H1 (cell line): ENCODE measurements at regions not wholly inside any gene's neighbourhood (a gene's known extent, or its start where the extent isn't known, plus 50 kb on each side); places are given as distances from the start of the nearest gene placed in this dataset.

Experiments used
- CTCF ChIA-PET: fragments of 300-600 bp; sonication (Branson Sonifier 250); formaldehyde crosslinking; loops from one replicate; lab custom pipeline; 2021; ENCODE audit not compliant: partially characterized antibody; lab: Charles Lee
- POLR2A ChIA-PET: fragments of 300-600 bp; sonication (Branson Sonifier 250); formaldehyde crosslinking; loops from one replicate; lab custom pipeline; 2021; ENCODE audit warnings: inconsistent platforms; ENCODE audit not compliant: partially characterized antibody; lab: Charles Lee
- DNase-seq, 2 experiments: peaks; one replicate each; pipeline versions ENCODE4 v3.0.0 to v3.0.0-alpha.2; 2010 to 2022; ENCODE audit warnings: low spot score in 2 of 2, low read depth in 1 of 2, mixed read lengths in 1 of 2
- FAIRE-seq: peaks from 2 replicates; lab custom pipeline; 2011; peaks lifted over from hg19 to GRCh38; lab: Jason Lieb, UNC
- H2AFZ ChIP-seq: 2 replicates; pipeline ENCODE4 v1.8.1; 2012; ENCODE audit warnings: low read length, inconsistent platforms
- H2AK5ac ChIP-seq: 2 replicates; pipeline ENCODE4 v1.6.1; 2013; ENCODE audit warnings: low read depth, low read length
- H2BK120ac ChIP-seq: replicated peaks from 2 replicates; pipeline ENCODE3; 2013; ENCODE audit warnings: low read depth, low read length, inconsistent platforms
- H2BK12ac ChIP-seq: 2 replicates; pipeline ENCODE4 v1.6.1; 2013; ENCODE audit warnings: low read depth, low read length
- H2BK15ac ChIP-seq: 2 replicates; pipeline ENCODE4 v1.6.1; 2013; ENCODE audit warnings: low read length
- H2BK20ac ChIP-seq: 2 replicates; pipeline ENCODE4 v1.6.1; 2013; ENCODE audit warnings: low read length
- H2BK5ac ChIP-seq: 2 replicates; pipeline ENCODE4 v1.6.1; 2013; ENCODE audit warnings: low read depth, low read length
- H3K14ac ChIP-seq: 2 replicates; pipeline ENCODE4 v1.6.1; 2013; ENCODE audit warnings: inconsistent platforms; ENCODE audit not compliant: insufficient read length
- H3K18ac ChIP-seq: 2 replicates; pipeline ENCODE4 v1.6.1; 2013; ENCODE audit warnings: low read length; ENCODE audit errors: extremely low read depth
- H3K23ac ChIP-seq: 2 replicates; pipeline ENCODE4 v1.6.1; 2013; ENCODE audit warnings: inconsistent platforms; ENCODE audit not compliant: insufficient read length
- H3K23me2 ChIP-seq: 2 replicates; pipeline ENCODE4 v1.6.1; 2013; ENCODE audit warnings: low read depth, low read length
- H3K27ac ChIP-seq: 2 replicates; pipeline ENCODE4 v1.6.1; 2011; ENCODE audit warnings: low read depth, low read length, inconsistent platforms
- H3K27me3 ChIP-seq, 4 experiments: replicated peaks in 1 of 4; 1 replicate in 1 of 4; 2 replicates in 3 of 4; pipeline versions ENCODE4 v1.6.1 to v1.8.1; 2011 to 2013; ENCODE audit warnings: low read length in 3 of 4, mild to moderate bottlenecking in 3 of 4, inconsistent platforms in 2 of 4, mixed read lengths in 2 of 4, moderate library complexity in 1 of 4; ENCODE audit not compliant: control insufficient read depth in 3 of 4, insufficient read depth in 3 of 4; ENCODE audit errors: extremely low read depth in 1 of 4
- H3K36me3 ChIP-seq, 4 experiments: 2 replicates each; pipeline versions ENCODE4 v1.6.1 to v1.8.1; 2011 to 2013; ENCODE audit warnings: mild to moderate bottlenecking in 4 of 4, low read length in 3 of 4, moderate library complexity in 2 of 4, control low read depth in 1 of 4, inconsistent platforms in 1 of 4; ENCODE audit not compliant: insufficient read depth in 4 of 4, control insufficient read depth in 2 of 4
- H3K4ac ChIP-seq: replicated peaks from 2 replicates; pipeline ENCODE3; 2013; ENCODE audit warnings: low read length, low read depth, mixed read lengths, inconsistent platforms; ENCODE audit not compliant: insufficient read length
- H3K4me1 ChIP-seq, 4 experiments: replicated peaks in 1 of 4; 1 replicate in 1 of 4; 2 replicates in 3 of 4; pipeline versions ENCODE4 v1.6.1 to v1.8.1; 2011 to 2013; ENCODE audit warnings: low read length in 3 of 4, inconsistent platforms in 2 of 4, mixed read lengths in 1 of 4; ENCODE audit not compliant: insufficient read depth in 4 of 4, control insufficient read depth in 3 of 4
- H3K4me2 ChIP-seq, 2 experiments: 2 replicates each; pipeline versions ENCODE4 v1.6.1 to v1.8.1; 2011 to 2013; ENCODE audit warnings: low read depth in 2 of 2, low read length in 2 of 2, control low read depth in 1 of 2, inconsistent platforms in 1 of 2, mild to moderate bottlenecking in 1 of 2; ENCODE audit not compliant: insufficient read depth in 1 of 2
- H3K4me3 ChIP-seq, 4 experiments: fragments of 200-600, 300-600 bp in 1 of 4; sonication (generic), shearing (Covaris generic), sonication (Bioruptor Twin) in 1 of 4; 2 replicates each; pipeline versions ENCODE4 v1.5.1 to v1.8.1; 2011 to 2016; ENCODE audit warnings: low read length in 4 of 4, low read depth in 3 of 4, control low read depth in 2 of 4, inconsistent platforms in 2 of 4, mild to moderate bottlenecking in 2 of 4, mixed read lengths in 1 of 4, moderate library complexity in 1 of 4; ENCODE audit not compliant: insufficient read depth in 2 of 4; ENCODE audit errors: extremely low read depth in 1 of 4
- H3K56ac ChIP-seq: replicated peaks from 2 replicates; pipeline ENCODE3; 2013; ENCODE audit warnings: low read depth, mild to moderate bottlenecking, mixed read lengths, low read length, inconsistent platforms; ENCODE audit not compliant: insufficient read length
- H3K79me1 ChIP-seq: 2 replicates; pipeline ENCODE4 v1.6.1; 2013; ENCODE audit warnings: low read depth, low read length, control low read depth
- H3K79me2 ChIP-seq, 2 experiments: 2 replicates each; pipeline versions ENCODE4 v1.6.1 to v1.8.1; 2012 to 2013; ENCODE audit warnings: low read length in 2 of 2, mild to moderate bottlenecking in 2 of 2, inconsistent platforms in 1 of 2; ENCODE audit not compliant: insufficient read depth in 2 of 2, control insufficient read depth in 1 of 2
- H3K9ac ChIP-seq, 4 experiments: replicated peaks in 1 of 4; 1 replicate in 1 of 4; 2 replicates in 3 of 4; pipeline versions ENCODE4 v1.6.1 to v1.8.1; 2011 to 2013; ENCODE audit warnings: low read depth in 3 of 4, low read length in 3 of 4, control low read depth in 2 of 4, mild to moderate bottlenecking in 2 of 4, moderate library complexity in 2 of 4, inconsistent platforms in 1 of 4; ENCODE audit errors: extremely low read depth in 1 of 4
- H3K9me3 ChIP-seq, 2 experiments: 2 replicates each; pipeline versions ENCODE4 v1.6.1 to v1.8.1; 2012 to 2013; ENCODE audit warnings: mild to moderate bottlenecking in 2 of 2, moderate library complexity in 2 of 2, control low read depth in 1 of 2, inconsistent platforms in 1 of 2, low read depth in 1 of 2, low read length in 1 of 2, mixed read lengths in 1 of 2; ENCODE audit not compliant: insufficient read depth in 2 of 2
- H4K20me1 ChIP-seq, 2 experiments: replicated peaks in 1 of 2; 2 replicates each; pipeline versions ENCODE3 to v1.8.1; 2011 to 2013; ENCODE audit warnings: inconsistent platforms in 2 of 2, low read length in 2 of 2, mild to moderate bottlenecking in 1 of 2; ENCODE audit not compliant: insufficient read depth in 2 of 2, control insufficient read depth in 1 of 2
- H4K5ac ChIP-seq: 2 replicates; pipeline ENCODE4 v1.6.1; 2013; ENCODE audit warnings: low read length, low read depth, mixed read lengths, inconsistent platforms; ENCODE audit not compliant: insufficient read length
- H4K8ac ChIP-seq: 2 replicates; pipeline ENCODE4 v1.8.0; 2013; ENCODE audit warnings: mild to moderate bottlenecking, moderate library complexity, low read length, inconsistent platforms; ENCODE audit not compliant: insufficient read depth; ENCODE audit errors: extremely low read depth
- H4K91ac ChIP-seq: replicated peaks from 2 replicates; pipeline ENCODE3; 2013; ENCODE audit warnings: low read length, mixed read lengths, inconsistent platforms; ENCODE audit not compliant: insufficient read length
- CHD1 ChIP-seq: IDR thresholded peaks from 2 replicates; pipeline ENCODE4 v1.6.1; 2012; ENCODE audit warnings: low read depth, low read length, improper control_type of control experiment
- EP300 ChIP-seq, 2 experiments: IDR thresholded peaks; 1 replicate in 1 of 2; 2 replicates in 1 of 2; pipeline ENCODE4 v1.6.1; 2011 to 2012; ENCODE audit warnings: low read depth in 2 of 2, low read length in 2 of 2, mild to moderate bottlenecking in 2 of 2, borderline replicate concordance in 1 of 2, inconsistent platforms in 1 of 2, moderate library complexity in 1 of 2
- FOSL1 ChIP-seq: IDR thresholded peaks from 2 replicates; pipeline ENCODE4 v1.6.1; 2011; ENCODE audit warnings: mild to moderate bottlenecking, low read depth, low read length, moderate library complexity; ENCODE audit not compliant: insufficient read depth
- GABPA ChIP-seq: IDR thresholded peaks from 2 replicates; pipeline ENCODE4 v1.6.1; 2011; ENCODE audit warnings: mild to moderate bottlenecking, low read length, moderate library complexity, borderline replicate concordance; ENCODE audit not compliant: insufficient read depth
- KDM4A ChIP-seq: IDR thresholded peaks from one replicate; pipeline ENCODE4 v1.7.1; 2012; ENCODE audit warnings: low read depth, mild to moderate bottlenecking, moderate library complexity, low read length, inconsistent platforms; ENCODE audit not compliant: severe bottlenecking
- PHF8 ChIP-seq: fragments of 200-600 bp; sonication (generic); conservative IDR thresholded peaks from 2 replicates; pipeline ENCODE4 v1.7.1; 2012; ENCODE audit warnings: low read depth, mild to moderate bottlenecking, inconsistent platforms, low read length, moderate library complexity
- SIN3A ChIP-seq, 2 experiments: IDR thresholded peaks in 1 of 2; conservative IDR thresholded peaks in 1 of 2; 2 replicates each; pipeline ENCODE4 v1.6.1; 2011 to 2012; ENCODE audit warnings: low read length in 2 of 2, improper control_type of control experiment in 1 of 2, low read depth in 1 of 2, mild to moderate bottlenecking in 1 of 2
- SP4 ChIP-seq: IDR thresholded peaks from 2 replicates; pipeline ENCODE4 v1.6.1; 2012; ENCODE audit warnings: low read length, inconsistent platforms
- ZNF274 ChIP-seq: IDR thresholded peaks from 2 replicates; pipeline ENCODE4 v1.7.0; 2012; ENCODE audit warnings: low read length, borderline replicate concordance; ENCODE audit errors: extremely low read depth
- WGBS, 2 experiments: shearing (Covaris generic) in 1 of 2; methylation state at CpG; one replicate each; pipeline versions ENCODE4 v1.1.6 to v1.1.7; 2013 to 2015; ENCODE audit warnings: low lambda C conversion rate in 2 of 2, mixed read lengths in 2 of 2, inconsistent platforms in 1 of 2, low coverage in 1 of 2, missing lambda C conversion rate in 1 of 2; ENCODE audit not compliant: insufficient replicate concordance in 2 of 2, insufficient coverage in 1 of 2, insufficient read length in 1 of 2; ENCODE audit errors: extremely low coverage in 1 of 2, missing lambda C conversion rate in 1 of 2; 5-methylcytosine and 5-hydroxymethylcytosine counted together
- TF ChIP-seq, protein P1 (sequence below): IDR thresholded peaks from 2 replicates; pipeline ENCODE4 v1.6.1; 2012; ENCODE audit warnings: inconsistent platforms
- TF ChIP-seq, protein P2 (sequence below): IDR thresholded peaks from 2 replicates; pipeline ENCODE4 v1.6.1; 2012; ENCODE audit warnings: low read length, inconsistent platforms

DNA sequence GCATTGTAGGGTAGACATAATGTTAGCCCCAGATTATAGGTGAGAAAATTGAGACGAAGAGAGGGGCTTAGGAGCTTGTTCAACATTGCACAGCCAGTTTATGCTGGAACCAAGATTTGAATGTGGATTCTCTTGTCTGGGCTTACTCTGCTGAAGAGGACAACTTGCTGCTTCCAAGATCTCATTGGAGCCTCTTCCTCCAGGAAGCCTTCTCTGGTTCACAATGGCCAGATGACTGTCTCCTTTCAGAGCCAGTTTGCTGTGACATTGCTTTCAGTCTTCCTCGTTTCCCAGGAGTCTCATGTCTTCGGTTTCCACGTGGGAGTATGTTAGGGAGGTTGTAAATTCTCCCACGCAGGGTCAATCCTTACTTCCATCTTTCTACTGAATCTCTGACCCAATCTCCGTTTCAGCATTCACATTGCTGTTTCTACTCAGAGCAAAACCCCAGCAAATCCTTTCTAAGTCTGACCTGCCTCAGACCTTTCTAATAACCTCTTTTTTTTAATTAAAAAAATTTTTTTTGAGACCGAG, 62.2 kb upstream of the LHX5 start:
- no peak overlapping the region for H3K4me3 ChIP-seq
- H2AFZ ChIP-seq: no peak overlapping the region
- peaks cover under 1 to 3% (median 2%) of the 10 kb centered on the region in 4 experiments; a peak in 5 of 7 replicates for H3K4me1 ChIP-seq
- H3K23ac ChIP-seq: no peak overlapping the region
- H3K23me2 ChIP-seq: no peaks in the 10 kb centered on the region
- no peaks in the 10 kb centered on the region for H4K20me1 ChIP-seq
- no peak overlapping the region for H2BK20ac ChIP-seq
- no peak overlapping the region for H3K27ac ChIP-seq
- peaks cover 7% of the 10 kb centered on the region in 2 experiments; a peak in 2 of 4 replicates for H3K9me3 ChIP-seq
- no peak overlapping the region for H2BK12ac ChIP-seq
- no peak overlapping the region for H2AK5ac ChIP-seq
- no peaks in the 10 kb centered on the region for H3K79me1 ChIP-seq
- no peaks in the 10 kb centered on the region for H3K36me3 ChIP-seq
- no peak overlapping the region for H2BK5ac ChIP-seq
- DNase-seq (no peak), FAIRE-seq (no peak)
- no peaks in the 10 kb centered on the region for H3K79me2 ChIP-seq
- no peak overlapping the region for H3K14ac ChIP-seq
- H3K18ac ChIP-seq: no peak overlapping the region
- WGBS, 2 experiments: 82% methylated on average over 7 of the region's 7 CpGs; no CpG with 5 or more reads in 1 of the 2 experiments
- CTCF ChIA-PET: interaction anchor here (0.7 to 3.5 kb wide), 5 partner anchors 10 to 28 kb away, joined by 3 to 21 read pairs (median 3); no protein-coding TSS in a partner anchor
- H4K5ac ChIP-seq: no peak overlapping the region
- H2BK15ac ChIP-seq: no peak overlapping the region
- no peak overlapping the region for H3K9ac ChIP-seq
- H4K8ac ChIP-seq: no peak overlapping the region
- no peak overlapping the region for H3K4me2 ChIP-seq
- H3K4ac ChIP-seq: no peak overlapping the region
- no peak overlapping the region for H4K91ac ChIP-seq
- POLR2A ChIA-PET: no interaction called here
- H3K56ac ChIP-seq: no peak overlapping the region
- H3K27me3 ChIP-seq: no peaks in the 10 kb centered on the region; a peak in 3 of 7 replicates
- no peak overlapping the region for H2BK120ac ChIP-seq
- TF ChIP-seq SIN3A (conservative IDR thresholded peaks at IDR 0.05 in 1 of 2, IDR thresholded peaks at IDR 0.05 in 1 of 2; ENCODE audit: low read depth in 1 of 2, low read length in 2 of 2): no peak
- TF ChIP-seq CHD1: no peak
- no peak for TF ChIP-seq SP4
- TF ChIP-seq FOSL1: no peak
- TF ChIP-seq EP300 (IDR thresholded peaks at IDR 0.05; ENCODE audit: borderline replicate concordance in 1 of 2, low read depth in 2 of 2, low read length in 2 of 2): no peak
- TF ChIP-seq, protein P1, sequence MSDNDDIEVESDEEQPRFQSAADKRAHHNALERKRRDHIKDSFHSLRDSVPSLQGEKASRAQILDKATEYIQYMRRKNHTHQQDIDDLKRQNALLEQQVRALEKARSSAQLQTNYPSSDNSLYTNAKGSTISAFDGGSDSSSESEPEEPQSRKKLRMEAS: no peak
- TF ChIP-seq PHF8: no peak
- TF ChIP-seq GABPA: no peak
- no peak for TF ChIP-seq KDM4A
- no peak for TF ChIP-seq ZNF274
- TF ChIP-seq, protein P2, sequence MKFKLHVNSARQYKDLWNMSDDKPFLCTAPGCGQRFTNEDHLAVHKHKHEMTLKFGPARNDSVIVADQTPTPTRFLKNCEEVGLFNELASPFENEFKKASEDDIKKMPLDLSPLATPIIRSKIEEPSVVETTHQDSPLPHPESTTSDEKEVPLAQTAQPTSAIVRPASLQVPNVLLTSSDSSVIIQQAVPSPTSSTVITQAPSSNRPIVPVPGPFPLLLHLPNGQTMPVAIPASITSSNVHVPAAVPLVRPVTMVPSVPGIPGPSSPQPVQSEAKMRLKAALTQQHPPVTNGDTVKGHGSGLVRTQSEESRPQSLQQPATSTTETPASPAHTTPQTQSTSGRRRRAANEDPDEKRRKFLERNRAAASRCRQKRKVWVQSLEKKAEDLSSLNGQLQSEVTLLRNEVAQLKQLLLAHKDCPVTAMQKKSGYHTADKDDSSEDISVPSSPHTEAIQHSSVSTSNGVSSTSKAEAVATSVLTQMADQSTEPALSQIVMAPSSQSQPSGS: no peak
